OCI-LY7 (cell line): ENCODE measurements at regions not wholly inside any gene's neighbourhood (a gene's known extent, or its start where the extent isn't known, plus 50 kb on each side); places are given as distances from the start of the nearest gene placed in this dataset.

ENCODE experiments used
- BruUV-seq: library from RNA; stranded (reverse); fragments of 400-500 nt; replicated peaks from 2 replicates; lab custom pipeline; 2021; lab: Mats Ljungman, UMichigan
- CTCF ChIA-PET: fragments of 300-600 bp; sonication (Branson Sonifier 250); formaldehyde crosslinking; loops from one replicate; lab custom pipeline; 2022; ENCODE audit warnings: antibody characterized with exemption; ENCODE audit not compliant: unreplicated experiment; lab: Charles Lee
- POLR2A ChIA-PET: fragments of 300-600 bp; sonication (Branson Sonifier 250); formaldehyde crosslinking; loops from one replicate; lab custom pipeline; 2022; ENCODE audit warnings: antibody characterized with exemption; lab: Charles Lee
- DNase-seq: peaks from one replicate; pipeline ENCODE4 v3.0.0-alpha.2; 2015; ENCODE audit warnings: low spot score
- H2AFZ ChIP-seq: fragments of 200-600 bp; sonication (generic), shearing (Covaris generic); 2 replicates; pipeline ENCODE4 v1.6.1; 2014; ENCODE audit warnings: mild to moderate bottlenecking, antibody characterized with exemption, low read length, moderate library complexity
- H3K27ac ChIP-seq: fragments of 200-600 bp; sonication (generic); 2 replicates; pipeline ENCODE4 v1.5.1; 2014; ENCODE audit warnings: mixed run types, low read depth, mild to moderate bottlenecking, moderate library complexity, low read length, inconsistent platforms; ENCODE audit not compliant: poor library complexity, severe bottlenecking
- H3K36me3 ChIP-seq: fragments of 200-600 bp; sonication (generic); 2 replicates; pipeline ENCODE4 v1.6.1; 2014; ENCODE audit warnings: mild to moderate bottlenecking, antibody characterized with exemption, low read length, moderate library complexity, mixed read lengths; ENCODE audit not compliant: insufficient read depth
- H3K4me1 ChIP-seq: fragments of 200-600 bp; sonication (generic); 2 replicates; pipeline ENCODE4 v1.5.1; 2014; ENCODE audit warnings: mild to moderate bottlenecking, low read length; ENCODE audit not compliant: insufficient read depth, poor library complexity, severe bottlenecking
- H3K4me2 ChIP-seq: fragments of 200-600 bp; sonication (generic); 2 replicates; pipeline ENCODE4 v1.6.1; 2014; ENCODE audit warnings: mild to moderate bottlenecking, low read length
- H3K4me3 ChIP-seq: fragments of 200-600 bp; sonication (generic); 2 replicates; pipeline ENCODE4 v1.5.1; 2014; ENCODE audit warnings: mild to moderate bottlenecking, low read depth, low read length; ENCODE audit not compliant: poor library complexity, severe bottlenecking
- H3K79me2 ChIP-seq: fragments of 200-600 bp; sonication (generic); 2 replicates; pipeline ENCODE4 v1.6.1; 2016; ENCODE audit warnings: low read depth, mild to moderate bottlenecking, low read length, moderate library complexity, mixed read lengths; ENCODE audit not compliant: insufficient read depth
- H3K9me2 ChIP-seq: fragments of 200-600 bp; sonication (generic); 2 replicates; pipeline ENCODE4 v1.6.1; 2016; ENCODE audit warnings: mild to moderate bottlenecking, low read length, mixed read lengths; ENCODE audit not compliant: insufficient read depth
- H3K9me3 ChIP-seq: fragments of 200-600 bp; sonication (generic); 2 replicates; pipeline ENCODE4 v1.6.1; 2014; ENCODE audit warnings: mild to moderate bottlenecking, mixed run types, low read length, mixed read lengths
- H4K20me1 ChIP-seq: fragments of 200-600 bp; sonication (generic); 2 replicates; pipeline ENCODE4 v1.6.1; 2014; ENCODE audit warnings: mild to moderate bottlenecking, antibody characterized with exemption, low read length, moderate library complexity, mixed read lengths; ENCODE audit not compliant: insufficient read depth
- EZH2phosphoT487 ChIP-seq: fragments of 200-600 bp; sonication (generic); IDR thresholded peaks from 2 replicates; pipeline ENCODE4 v1.6.1; 2018; ENCODE audit warnings: low read depth, borderline replicate concordance, mild to moderate bottlenecking, mixed run types, antibody characterized with exemption, low read length, moderate library complexity, mixed read lengths
- intact Hi-C: fragments of 100-400 bp; cut with micrococcal nuclease; formaldehyde crosslinking; loops from one replicate; pipeline ENCODE4 v1.10.0; 2022; ENCODE audit not compliant: unreplicated experiment
- TF ChIP-seq, protein P1 (sequence below): fragments of 200-600 bp; sonication (generic); conservative IDR thresholded peaks from 2 replicates; pipeline ENCODE4 v1.5.1; 2014; ENCODE audit warnings: mild to moderate bottlenecking, antibody characterized with exemption, low read length, moderate library complexity, mixed read lengths

DNA sequence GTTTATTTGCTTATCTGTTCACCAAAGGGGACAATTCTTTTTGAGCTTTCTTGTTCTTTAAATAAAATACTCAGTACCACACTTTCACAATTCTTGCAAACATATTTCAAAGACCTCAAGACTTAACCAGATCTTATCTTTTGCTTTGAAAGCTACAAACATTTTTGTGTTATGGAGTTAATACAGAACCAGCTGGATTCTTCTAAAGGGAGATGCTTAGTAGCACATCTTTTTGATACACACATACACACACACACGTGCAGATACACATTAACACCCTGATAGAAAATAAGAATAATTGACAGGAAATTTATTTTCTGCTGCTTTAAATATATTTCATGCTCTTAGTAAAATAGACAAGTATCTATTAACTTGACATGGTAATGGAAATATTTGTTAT, 379.1 kb downstream of the SH2D1A start:
- Histone ChIP-seq H3K79me2 (no peaks in the 10 kb centered on the region), H3K27ac (no peak overlapping the region), H3K9me2 (no peaks in the 10 kb centered on the region), H3K36me3 (no peaks in the 10 kb centered on the region), H4K20me1 (no peaks in the 10 kb centered on the region), H2AFZ (no peak overlapping the region), H3K4me2 (no peak overlapping the region), H3K4me1 (no peaks in the 10 kb centered on the region), H3K4me3 (no peak overlapping the region), H3K9me3 (no peaks in the 10 kb centered on the region)
- no peak for DNase-seq
- ChIA-PET CTCF (no interaction called here), POLR2A (no interaction called here)
- no TSS peak for BruUV-seq
- intact Hi-C loops: no loop called here
- TF ChIP-seq EZH2phosphoT487: no peak
- TF ChIP-seq, protein P1, sequence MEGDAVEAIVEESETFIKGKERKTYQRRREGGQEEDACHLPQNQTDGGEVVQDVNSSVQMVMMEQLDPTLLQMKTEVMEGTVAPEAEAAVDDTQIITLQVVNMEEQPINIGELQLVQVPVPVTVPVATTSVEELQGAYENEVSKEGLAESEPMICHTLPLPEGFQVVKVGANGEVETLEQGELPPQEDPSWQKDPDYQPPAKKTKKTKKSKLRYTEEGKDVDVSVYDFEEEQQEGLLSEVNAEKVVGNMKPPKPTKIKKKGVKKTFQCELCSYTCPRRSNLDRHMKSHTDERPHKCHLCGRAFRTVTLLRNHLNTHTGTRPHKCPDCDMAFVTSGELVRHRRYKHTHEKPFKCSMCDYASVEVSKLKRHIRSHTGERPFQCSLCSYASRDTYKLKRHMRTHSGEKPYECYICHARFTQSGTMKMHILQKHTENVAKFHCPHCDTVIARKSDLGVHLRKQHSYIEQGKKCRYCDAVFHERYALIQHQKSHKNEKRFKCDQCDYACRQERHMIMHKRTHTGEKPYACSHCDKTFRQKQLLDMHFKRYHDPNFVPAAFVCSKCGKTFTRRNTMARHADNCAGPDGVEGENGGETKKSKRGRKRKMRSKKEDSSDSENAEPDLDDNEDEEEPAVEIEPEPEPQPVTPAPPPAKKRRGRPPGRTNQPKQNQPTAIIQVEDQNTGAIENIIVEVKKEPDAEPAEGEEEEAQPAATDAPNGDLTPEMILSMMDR: no peak

DNA sequence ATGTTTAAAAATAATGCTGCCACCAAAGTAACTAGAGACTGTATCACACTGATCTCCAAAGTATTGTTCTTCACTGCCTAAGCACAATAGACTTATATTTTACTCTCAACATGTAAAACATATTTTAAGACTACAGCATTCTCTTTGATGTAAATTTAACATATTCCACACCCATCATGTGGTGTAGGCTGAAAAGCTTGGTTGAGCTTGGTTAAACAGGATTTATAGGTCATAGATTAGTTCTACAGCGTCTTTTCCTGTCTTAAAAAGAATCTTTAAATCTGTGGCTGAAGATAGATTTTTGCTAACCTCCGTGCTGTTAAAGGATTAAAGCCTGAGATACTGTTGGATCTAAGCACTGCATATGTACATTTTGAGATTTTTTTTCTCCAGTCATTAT, 379.9 kb downstream of the SH2D1A start:
- CTCF ChIA-PET: no interaction called here
- H3K79me2 ChIP-seq: no peaks in the 10 kb centered on the region
- H3K9me2 ChIP-seq: no peaks in the 10 kb centered on the region
- no peak overlapping the region for H3K4me2 ChIP-seq
- TF ChIP-seq EZH2phosphoT487: no peak
- TF ChIP-seq, protein P1: no peak
- no peaks in the 10 kb centered on the region for H4K20me1 ChIP-seq
- H3K4me1 ChIP-seq: no peaks in the 10 kb centered on the region
- H3K36me3 ChIP-seq: no peaks in the 10 kb centered on the region
- H2AFZ ChIP-seq: no peak overlapping the region
- POLR2A ChIA-PET: no interaction called here
- no peaks in the 10 kb centered on the region for H3K9me3 ChIP-seq
- BruUV-seq: no TSS peak
- DNase-seq: no peak
- intact Hi-C loops: no loop called here
- H3K4me3 ChIP-seq: no peak overlapping the region
- no peak overlapping the region for H3K27ac ChIP-seq

DNA sequence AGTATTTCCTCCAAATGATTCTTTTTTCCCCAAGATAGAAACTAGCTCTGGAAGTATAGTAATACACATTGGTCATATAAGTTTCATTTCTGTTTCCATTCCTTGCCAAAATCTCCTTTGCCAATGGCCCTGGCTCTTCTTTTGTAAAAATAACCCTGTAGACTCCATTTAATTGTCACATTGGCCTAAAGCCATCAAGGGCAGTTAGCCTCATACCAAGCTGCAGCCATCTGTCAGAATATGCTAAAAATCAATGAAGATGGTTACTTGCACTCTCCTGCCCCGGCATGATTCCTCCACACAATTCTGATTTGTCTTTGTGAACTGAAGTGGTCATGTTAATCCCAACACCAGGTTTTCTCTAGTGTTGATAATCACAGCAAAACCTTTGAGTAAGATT, 380.5 kb downstream of the SH2D1A start:
- H3K9me2 ChIP-seq: no peaks in the 10 kb centered on the region
- no TSS peak for BruUV-seq
- CTCF ChIA-PET: no interaction called here
- H3K4me2 ChIP-seq: no peak overlapping the region
- H2AFZ ChIP-seq: no peak overlapping the region
- POLR2A ChIA-PET: no interaction called here
- TF ChIP-seq, protein P1: no peak
- TF ChIP-seq EZH2phosphoT487: no peak
- no peaks in the 10 kb centered on the region for H4K20me1 ChIP-seq
- H3K4me1 ChIP-seq: no peaks in the 10 kb centered on the region
- intact Hi-C loops: no loop called here
- no peak for DNase-seq
- no peaks in the 10 kb centered on the region for H3K9me3 ChIP-seq
- H3K79me2 ChIP-seq: no peaks in the 10 kb centered on the region
- no peaks in the 10 kb centered on the region for H3K36me3 ChIP-seq
- no peak overlapping the region for H3K27ac ChIP-seq
- H3K4me3 ChIP-seq: no peak overlapping the region
